ENCODE measurements at regions not wholly inside any gene's neighbourhood (a gene's known extent, or its start where the extent isn't known, plus 50 kb on each side); places are given as distances from the start of the nearest gene placed in this dataset.

GRCh38 chr16:8519179-8519578 lies 71.1 kb downstream of the TMEM114 start:
- H3K9ac ChIP-seq (ENCODE audit: low read length): no peak overlapping the region
- no peak overlapping the region for H3K4me3 ChIP-seq (ENCODE audit: low read depth, low read length)
- peaks cover 64% of the 10 kb centered on the region for H3K27me3 ChIP-seq (ENCODE audit: control insufficient read depth, insufficient read depth, low read length)
- no peak overlapping the region for H3K27ac ChIP-seq (ENCODE audit: low read depth, low read length)
- no peaks in the 10 kb centered on the region for H3K36me3 ChIP-seq (ENCODE audit: control insufficient read depth, insufficient read depth, low read length)
- H3K9me3 ChIP-seq (ENCODE audit: control insufficient read depth, insufficient read depth, low read depth, low read length): no peaks in the 10 kb centered on the region
- H3K4me1 ChIP-seq (ENCODE audit: control insufficient read depth, insufficient read depth, low read length): no peaks in the 10 kb centered on the region

DNA sequence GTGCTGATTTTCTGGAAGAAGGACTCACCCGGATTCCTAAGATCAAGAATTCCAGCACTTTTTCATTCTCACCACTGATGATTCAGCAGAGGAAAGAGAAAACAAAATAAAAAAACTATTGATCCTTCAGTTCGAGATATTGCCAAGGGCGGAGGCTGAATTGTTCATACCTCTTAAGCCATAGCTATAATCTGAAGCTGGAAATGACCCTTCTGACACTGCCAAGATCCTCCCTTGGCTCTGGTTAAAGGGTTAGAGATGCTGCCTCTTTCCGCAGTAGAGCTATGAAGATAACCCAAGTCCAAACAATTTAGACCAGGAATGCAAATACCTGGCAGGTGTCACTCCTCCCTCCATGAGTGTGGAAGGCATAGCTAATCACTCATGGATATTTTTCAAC lies 73.0 kb downstream of the TMEM114 start:
- Histone ChIP-seq H3K36me3 (ENCODE audit: control insufficient read depth, insufficient read depth, low read length) (no peaks in the 10 kb centered on the region), H3K9me3 (ENCODE audit: control insufficient read depth, insufficient read depth, low read depth, low read length) (no peaks in the 10 kb centered on the region), H3K4me1 (ENCODE audit: control insufficient read depth, insufficient read depth, low read length) (no peaks in the 10 kb centered on the region), H3K4me3 (ENCODE audit: low read depth, low read length) (no peak overlapping the region), H3K27me3 (ENCODE audit: control insufficient read depth, insufficient read depth, low read length) (peaks cover 69% of the 10 kb centered on the region), H3K27ac (ENCODE audit: low read depth, low read length) (no peak overlapping the region), H3K9ac (ENCODE audit: low read length) (no peak overlapping the region)

GRCh38 chr16:8516471-8516870 lies 73.8 kb downstream of the TMEM114 start:
- peaks cover 69% of the 10 kb centered on the region for H3K27me3 ChIP-seq (ENCODE audit: control insufficient read depth, insufficient read depth, low read length)
- no peak overlapping the region for H3K4me3 ChIP-seq (ENCODE audit: low read depth, low read length)
- H3K27ac ChIP-seq (ENCODE audit: low read depth, low read length): no peak overlapping the region
- H3K4me1 ChIP-seq (ENCODE audit: control insufficient read depth, insufficient read depth, low read length): no peaks in the 10 kb centered on the region
- no peaks in the 10 kb centered on the region for H3K36me3 ChIP-seq (ENCODE audit: control insufficient read depth, insufficient read depth, low read length)
- no peak overlapping the region for H3K9ac ChIP-seq (ENCODE audit: low read length)
- no peaks in the 10 kb centered on the region for H3K9me3 ChIP-seq (ENCODE audit: control insufficient read depth, insufficient read depth, low read depth, low read length)

GRCh38 chr16:8512941-8513624 lies 77.2 kb downstream of the TMEM114 start:
- no peaks in the 10 kb centered on the region for H3K4me1 ChIP-seq (ENCODE audit: control insufficient read depth, insufficient read depth, low read length)
- no peak overlapping the region for H3K9ac ChIP-seq (ENCODE audit: low read length)
- H3K27ac ChIP-seq (ENCODE audit: low read depth, low read length): no peak overlapping the region
- no peaks in the 10 kb centered on the region for H3K9me3 ChIP-seq (ENCODE audit: control insufficient read depth, insufficient read depth, low read depth, low read length)
- no peaks in the 10 kb centered on the region for H3K36me3 ChIP-seq (ENCODE audit: control insufficient read depth, insufficient read depth, low read length)
- peaks cover 86% of the 10 kb centered on the region for H3K27me3 ChIP-seq (ENCODE audit: control insufficient read depth, insufficient read depth, low read length)
- H3K4me3 ChIP-seq (ENCODE audit: low read depth, low read length): no peak overlapping the region

GRCh38 chr16:8511464-8511863 lies 78.8 kb downstream of the TMEM114 start:
- Histone ChIP-seq H3K9me3 (ENCODE audit: control insufficient read depth, insufficient read depth, low read depth, low read length) (no peaks in the 10 kb centered on the region), H3K9ac (ENCODE audit: low read length) (no peak overlapping the region), H3K4me1 (ENCODE audit: control insufficient read depth, insufficient read depth, low read length) (no peaks in the 10 kb centered on the region), H3K36me3 (ENCODE audit: control insufficient read depth, insufficient read depth, low read length) (no peaks in the 10 kb centered on the region), H3K27ac (ENCODE audit: low read depth, low read length) (no peak overlapping the region), H3K4me3 (ENCODE audit: low read depth, low read length) (no peak overlapping the region), H3K27me3 (ENCODE audit: control insufficient read depth, insufficient read depth, low read length) (peaks cover 97% of the 10 kb centered on the region)

GRCh38 chr16:8510160-8510559 lies 80.2 kb downstream of the TMEM114 start:
- H3K9ac ChIP-seq (ENCODE audit: low read length): no peak overlapping the region
- H3K27ac ChIP-seq (ENCODE audit: low read depth, low read length): no peak overlapping the region
- H3K4me1 ChIP-seq (ENCODE audit: control insufficient read depth, insufficient read depth, low read length): no peaks in the 10 kb centered on the region; the same call in 1 of the 2 replicates
- H3K4me3 ChIP-seq (ENCODE audit: low read depth, low read length): no peak overlapping the region
- no peaks in the 10 kb centered on the region for H3K36me3 ChIP-seq (ENCODE audit: control insufficient read depth, insufficient read depth, low read length)
- no peaks in the 10 kb centered on the region for H3K9me3 ChIP-seq (ENCODE audit: control insufficient read depth, insufficient read depth, low read depth, low read length)
- H3K27me3 ChIP-seq (ENCODE audit: control insufficient read depth, insufficient read depth, low read length): peaks cover 100% of the 10 kb centered on the region

DNA sequence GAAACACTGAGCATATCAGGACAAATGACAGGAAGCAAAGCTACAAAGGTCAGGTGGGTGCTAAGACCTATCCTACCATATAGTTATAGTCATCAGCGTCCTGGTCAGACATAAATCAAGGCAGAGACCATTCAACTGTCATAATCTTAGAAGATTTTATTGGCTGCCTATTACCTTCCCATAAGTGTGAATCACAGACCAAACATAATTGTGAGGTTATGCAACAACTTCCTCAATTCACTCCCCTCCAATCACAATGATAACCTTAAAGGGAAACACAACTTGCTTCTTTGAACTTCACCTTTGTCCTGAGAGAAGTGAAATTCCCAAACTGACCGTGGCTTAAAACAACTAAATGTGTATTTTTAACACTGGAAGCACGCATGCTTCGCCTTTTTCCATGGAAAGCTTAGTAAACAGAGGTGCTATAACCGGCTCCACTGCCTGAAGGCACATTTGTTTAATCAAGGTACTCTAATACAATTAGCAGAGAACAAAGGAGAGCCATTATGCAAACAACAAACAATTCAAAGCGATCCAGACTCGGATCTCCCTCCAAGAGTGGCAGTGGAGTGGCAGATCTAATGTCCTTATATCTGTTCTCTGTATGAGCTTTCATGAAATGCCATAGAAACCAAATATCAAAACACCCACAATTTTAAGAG lies 84.9 kb downstream of the TMEM114 start:
- H3K9me3 ChIP-seq (ENCODE audit: control insufficient read depth, insufficient read depth, low read depth, low read length): no peaks in the 10 kb centered on the region
- H3K4me3 ChIP-seq (ENCODE audit: low read depth, low read length): no peak overlapping the region
- no peak overlapping the region for H3K9ac ChIP-seq (ENCODE audit: low read length)
- H3K27me3 ChIP-seq (ENCODE audit: control insufficient read depth, insufficient read depth, low read length): peaks cover 100% of the 10 kb centered on the region
- no peaks in the 10 kb centered on the region; the same call in 1 of the 2 replicates for H3K4me1 ChIP-seq (ENCODE audit: control insufficient read depth, insufficient read depth, low read length)
- H3K36me3 ChIP-seq (ENCODE audit: control insufficient read depth, insufficient read depth, low read length): no peaks in the 10 kb centered on the region
- H3K27ac ChIP-seq (ENCODE audit: low read depth, low read length): no peak overlapping the region

GRCh38 chr16:8502446-8502845 lies 87.9 kb downstream of the TMEM114 start:
- peaks cover 99% of the 10 kb centered on the region for H3K27me3 ChIP-seq (ENCODE audit: control insufficient read depth, insufficient read depth, low read length)
- H3K4me1 ChIP-seq (ENCODE audit: control insufficient read depth, insufficient read depth, low read length): no peaks in the 10 kb centered on the region; the same call in 1 of the 2 replicates
- H3K9ac ChIP-seq (ENCODE audit: low read length): no peak overlapping the region
- H3K27ac ChIP-seq (ENCODE audit: low read depth, low read length): no peak overlapping the region
- no peaks in the 10 kb centered on the region for H3K36me3 ChIP-seq (ENCODE audit: control insufficient read depth, insufficient read depth, low read length)
- H3K9me3 ChIP-seq (ENCODE audit: control insufficient read depth, insufficient read depth, low read depth, low read length): no peaks in the 10 kb centered on the region
- H3K4me3 ChIP-seq (ENCODE audit: low read depth, low read length): no peak overlapping the region

DNA sequence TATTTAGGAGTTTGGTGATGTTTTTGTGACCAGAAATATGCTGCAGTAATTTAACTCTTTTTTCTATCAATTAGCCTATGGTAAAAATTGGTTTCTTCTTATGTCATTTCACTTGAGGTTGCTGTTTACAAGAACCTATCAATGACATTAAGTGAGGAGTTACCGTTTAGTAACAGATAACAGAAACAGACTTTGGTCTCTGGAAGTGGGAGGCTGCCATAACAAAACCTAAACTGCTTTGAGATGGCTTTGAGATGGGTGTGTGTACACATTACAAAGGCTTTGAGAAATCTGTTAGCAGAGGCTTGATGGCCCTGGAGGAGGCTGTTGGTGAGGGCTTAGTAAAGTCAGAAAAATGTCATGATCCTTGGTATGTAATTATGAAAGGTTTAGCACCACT lies 90.0 kb downstream of the TMEM114 start:
- Histone ChIP-seq H3K27me3 (ENCODE audit: control insufficient read depth, insufficient read depth, low read length) (peaks cover 89% of the 10 kb centered on the region), H3K36me3 (ENCODE audit: control insufficient read depth, insufficient read depth, low read length) (no peaks in the 10 kb centered on the region), H3K9me3 (ENCODE audit: control insufficient read depth, insufficient read depth, low read depth, low read length) (no peaks in the 10 kb centered on the region), H3K4me1 (ENCODE audit: control insufficient read depth, insufficient read depth, low read length) (no peaks in the 10 kb centered on the region), H3K9ac (ENCODE audit: low read length) (no peak overlapping the region), H3K4me3 (ENCODE audit: low read depth, low read length) (no peak overlapping the region), H3K27ac (ENCODE audit: low read depth, low read length) (no peak overlapping the region)

DNA sequence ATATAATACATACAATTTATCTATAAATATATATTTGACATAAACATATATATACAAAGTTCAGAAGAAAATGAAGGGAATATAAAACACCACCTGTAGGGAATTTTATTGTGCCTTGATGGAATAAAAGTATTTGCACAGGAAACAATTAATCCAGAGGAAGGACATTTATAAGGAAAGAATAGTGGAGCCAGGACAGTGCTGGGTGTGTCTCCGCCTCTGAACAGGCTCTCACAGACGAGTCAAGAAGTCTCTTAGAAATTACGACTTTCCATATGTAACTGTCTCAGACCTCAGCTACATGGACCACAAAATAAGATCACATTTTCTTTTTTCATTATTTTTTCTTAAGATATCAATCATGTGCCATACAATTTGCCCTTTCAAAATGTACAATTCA lies 93.9 kb downstream of the TMEM114 start:
- H3K4me1 ChIP-seq (ENCODE audit: control insufficient read depth, insufficient read depth, low read length): no peaks in the 10 kb centered on the region
- H3K27ac ChIP-seq (ENCODE audit: low read depth, low read length): no peak overlapping the region
- no peak overlapping the region for H3K9ac ChIP-seq (ENCODE audit: low read length)
- no peaks in the 10 kb centered on the region for H3K9me3 ChIP-seq (ENCODE audit: control insufficient read depth, insufficient read depth, low read depth, low read length)
- H3K4me3 ChIP-seq (ENCODE audit: low read depth, low read length): no peak overlapping the region
- no peaks in the 10 kb centered on the region for H3K36me3 ChIP-seq (ENCODE audit: control insufficient read depth, insufficient read depth, low read length)
- H3K27me3 ChIP-seq (ENCODE audit: control insufficient read depth, insufficient read depth, low read length): peaks cover 71% of the 10 kb centered on the region

DNA sequence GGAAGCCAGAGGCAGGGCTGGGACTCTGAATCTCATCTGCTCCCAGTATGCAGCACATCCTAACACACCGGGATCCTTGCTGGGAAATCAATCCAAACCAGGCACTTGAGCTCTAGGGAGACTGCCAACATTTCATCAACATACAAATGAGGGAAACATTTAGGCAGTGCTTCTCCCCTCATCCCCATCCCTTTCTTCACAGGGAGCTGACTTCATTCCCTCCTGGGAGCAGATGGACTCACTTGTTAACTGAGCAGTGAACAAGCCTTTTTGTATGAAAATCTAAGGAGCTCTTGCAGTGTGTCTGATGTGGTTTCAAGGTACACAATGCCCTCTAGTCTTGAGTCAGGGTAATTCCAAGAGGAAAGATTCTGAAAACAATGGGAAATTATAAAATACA lies 96.3 kb downstream of the TMEM114 start:
- Histone ChIP-seq H3K27me3 (ENCODE audit: control insufficient read depth, insufficient read depth, low read length) (peaks cover 65% of the 10 kb centered on the region), H3K27ac (ENCODE audit: low read depth, low read length) (no peak overlapping the region), H3K9ac (ENCODE audit: low read length) (no peak overlapping the region), H3K9me3 (ENCODE audit: control insufficient read depth, insufficient read depth, low read depth, low read length) (no peaks in the 10 kb centered on the region), H3K4me1 (ENCODE audit: control insufficient read depth, insufficient read depth, low read length) (no peaks in the 10 kb centered on the region), H3K4me3 (ENCODE audit: low read depth, low read length) (no peak overlapping the region), H3K36me3 (ENCODE audit: control insufficient read depth, insufficient read depth, low read length) (no peaks in the 10 kb centered on the region)

All from HUES6 (cell line).